ENCODE measurements at regions not wholly inside any gene's neighbourhood (a gene's known extent, or its start where the extent isn't known, plus 50 kb on each side); places are given as distances from the start of the nearest gene placed in this dataset.

DNA sequence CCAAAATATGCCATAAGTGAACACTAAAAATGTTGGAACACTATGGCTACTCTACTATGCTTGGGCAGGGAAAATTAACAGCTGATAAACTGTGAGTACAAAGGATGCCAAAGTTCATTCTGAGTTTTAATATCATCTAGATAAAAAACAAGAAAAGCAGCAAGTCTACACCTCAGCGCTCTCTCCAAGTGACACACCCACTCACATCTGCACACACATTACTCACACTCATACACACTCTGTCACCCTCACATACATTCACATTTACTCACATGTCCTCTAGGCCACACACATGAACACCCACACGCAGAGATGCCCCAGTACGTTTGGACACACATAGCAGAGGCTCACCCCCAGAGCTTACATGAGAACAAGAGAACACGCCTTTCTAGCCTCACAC lies 87.3 kb upstream of the RAB4A start:
- DNase-seq (ENCODE audit: low read depth): no peak

DNA sequence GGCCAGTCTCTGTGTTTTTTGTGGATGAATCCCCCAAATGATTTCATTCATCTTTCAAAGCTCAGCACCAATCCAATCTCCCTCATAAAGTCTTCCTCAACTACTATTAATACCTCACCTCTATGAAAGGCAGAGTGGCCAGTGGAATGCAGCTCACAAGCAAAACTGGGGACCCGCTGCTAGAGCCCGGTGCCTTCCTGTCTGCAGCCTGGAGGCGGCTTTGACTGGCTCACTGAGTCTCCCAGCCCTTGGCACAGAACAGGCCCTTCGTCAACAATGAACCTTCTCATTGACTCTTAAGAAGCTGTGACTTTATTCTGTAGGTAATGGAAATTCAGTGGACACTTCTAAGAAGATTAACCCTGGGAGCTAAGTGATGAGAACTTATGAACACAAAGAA lies 86.8 kb upstream of the RAB4A start:
- DNase-seq (ENCODE audit: low read depth): no peak

DNA sequence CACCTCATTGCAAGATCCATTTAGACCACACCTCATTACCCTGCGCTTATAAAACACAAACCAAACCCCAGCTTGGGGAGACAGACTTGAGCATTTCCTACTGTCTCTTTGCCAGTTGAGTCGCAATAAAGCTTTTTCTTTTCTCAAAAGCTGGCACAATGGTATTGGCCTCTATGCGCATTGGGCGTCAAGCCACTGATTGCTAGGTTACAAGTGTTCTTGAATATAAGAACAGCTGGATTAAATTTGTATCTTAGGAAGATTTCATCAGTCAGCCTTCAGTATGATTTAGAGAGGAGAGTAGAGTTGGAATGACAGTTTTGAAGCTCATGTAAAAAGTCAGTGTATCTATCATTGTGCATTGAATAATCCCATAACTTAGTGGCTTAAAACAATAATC lies 84.9 kb upstream of the RAB4A start:
- DNase-seq (ENCODE audit: low read depth): no peak

DNA sequence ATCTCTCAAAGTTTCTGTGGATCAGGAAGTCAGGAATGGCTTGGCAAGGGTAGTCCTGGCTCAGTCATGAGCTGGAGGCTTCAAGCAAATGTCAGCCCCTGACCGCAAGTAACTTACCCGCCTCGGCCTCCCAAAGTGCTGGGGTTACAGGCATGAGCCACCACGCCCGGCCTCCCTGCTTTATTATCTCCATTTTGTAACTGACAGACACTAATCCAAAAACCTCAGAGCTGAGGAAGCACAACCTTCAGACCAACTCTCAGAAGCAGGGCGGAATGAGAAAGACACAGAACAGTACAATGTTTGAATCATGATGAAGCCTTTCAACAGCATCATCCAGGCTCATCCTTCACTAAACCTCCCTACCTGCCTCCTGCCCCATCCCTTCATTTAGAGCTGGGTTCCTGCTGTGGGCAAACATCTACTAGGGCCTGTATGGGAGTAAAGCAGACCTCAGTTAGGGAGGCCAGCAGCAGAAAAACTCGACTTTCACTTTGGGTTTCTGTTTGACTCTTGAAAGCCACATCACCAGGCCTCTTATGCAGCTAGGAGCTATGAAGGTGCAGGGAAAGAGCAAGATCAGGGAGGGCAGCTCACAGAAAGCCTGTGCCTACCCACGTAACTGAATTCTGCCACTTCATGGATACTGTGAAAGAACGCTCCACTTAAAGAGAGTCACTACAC lies 84.4 kb upstream of the RAB4A start:
- peak; percentile 25 for DNase-seq (ENCODE audit: low read depth)

- DNase-seq (ENCODE audit: low read depth): no peak
Measured at GRCh38 chr1:229190057-229190575, 80.8 kb upstream of the RAB4A start.

- DNase-seq (ENCODE audit: low read depth): no peak
Measured at GRCh38 chr1:229191066-229191674, 79.7 kb upstream of the RAB4A start.

DNA sequence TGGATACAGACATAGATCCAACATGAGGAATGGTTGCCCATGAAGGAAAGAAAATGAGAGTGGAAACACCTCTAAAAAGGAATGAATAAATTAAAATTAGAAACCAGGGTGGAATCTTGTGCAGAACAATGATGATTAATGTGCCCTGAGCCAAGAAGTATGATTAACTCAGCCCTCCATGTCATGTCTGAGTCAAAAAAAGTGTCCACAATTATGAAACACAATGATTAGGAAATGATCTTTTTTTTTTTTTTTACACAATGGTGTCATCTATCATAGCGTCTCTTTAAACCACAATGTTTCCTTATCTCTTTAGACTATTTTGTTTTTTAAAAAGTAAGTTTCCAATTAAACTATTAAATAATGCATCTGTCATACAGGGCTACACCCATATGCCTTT lies 78.9 kb upstream of the RAB4A start:
- DNase-seq (ENCODE audit: low read depth): no peak

DNA sequence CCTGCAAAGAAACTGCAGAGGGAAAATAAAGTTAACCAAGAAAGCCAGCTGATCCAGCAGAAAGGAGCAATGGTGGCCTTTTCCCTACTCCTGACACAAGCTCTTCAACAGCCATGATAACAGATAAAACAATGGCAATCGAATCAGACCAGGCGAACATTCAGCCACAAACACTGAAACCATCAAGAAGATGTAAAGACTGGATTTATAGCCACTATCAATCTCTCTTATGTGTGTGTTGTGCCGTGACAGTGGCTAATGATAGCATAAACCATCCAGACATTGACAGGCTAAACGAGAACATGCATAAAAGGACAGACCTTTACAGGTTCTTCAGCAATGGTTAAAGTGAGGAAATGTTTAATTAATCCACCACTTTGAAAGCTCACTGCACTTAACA lies 78.1 kb upstream of the RAB4A start:
- DNase-seq (ENCODE audit: low read depth): no peak

GRCh38 chr1:229194096-229194495 lies 76.8 kb upstream of the RAB4A start:
- DNase-seq (ENCODE audit: low read depth): no peak

DNA sequence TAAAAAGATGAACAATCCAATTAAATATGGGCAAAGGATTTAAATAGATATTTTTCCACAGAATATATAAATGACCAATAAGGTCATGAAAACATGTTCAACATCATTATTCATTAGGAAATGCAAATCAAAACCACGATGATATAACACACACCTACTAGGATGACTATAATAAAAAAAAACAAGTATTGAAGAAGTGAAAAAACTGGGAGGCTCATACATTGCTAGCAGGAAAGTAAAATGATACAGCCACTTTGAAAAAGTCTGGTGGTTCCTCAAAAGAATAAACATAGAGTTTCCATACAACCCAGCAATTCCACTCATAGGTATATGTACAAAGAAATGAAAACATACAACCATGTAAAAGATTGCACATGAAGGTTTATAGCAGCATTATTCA lies 75.7 kb upstream of the RAB4A start:
- no peak for DNase-seq (ENCODE audit: low read depth)

GRCh38 chr1:229196404-229197264 lies 74.3 kb upstream of the RAB4A start:
- no peak for DNase-seq (ENCODE audit: low read depth)

- no peak for DNase-seq (ENCODE audit: low read depth)
Measured at GRCh38 chr1:229197265-229197585, 73.7 kb upstream of the RAB4A start.

- DNase-seq (ENCODE audit: low read depth): no peak
Measured at GRCh38 chr1:229199261-229200243, 71.4 kb upstream of the RAB4A start.

DNA sequence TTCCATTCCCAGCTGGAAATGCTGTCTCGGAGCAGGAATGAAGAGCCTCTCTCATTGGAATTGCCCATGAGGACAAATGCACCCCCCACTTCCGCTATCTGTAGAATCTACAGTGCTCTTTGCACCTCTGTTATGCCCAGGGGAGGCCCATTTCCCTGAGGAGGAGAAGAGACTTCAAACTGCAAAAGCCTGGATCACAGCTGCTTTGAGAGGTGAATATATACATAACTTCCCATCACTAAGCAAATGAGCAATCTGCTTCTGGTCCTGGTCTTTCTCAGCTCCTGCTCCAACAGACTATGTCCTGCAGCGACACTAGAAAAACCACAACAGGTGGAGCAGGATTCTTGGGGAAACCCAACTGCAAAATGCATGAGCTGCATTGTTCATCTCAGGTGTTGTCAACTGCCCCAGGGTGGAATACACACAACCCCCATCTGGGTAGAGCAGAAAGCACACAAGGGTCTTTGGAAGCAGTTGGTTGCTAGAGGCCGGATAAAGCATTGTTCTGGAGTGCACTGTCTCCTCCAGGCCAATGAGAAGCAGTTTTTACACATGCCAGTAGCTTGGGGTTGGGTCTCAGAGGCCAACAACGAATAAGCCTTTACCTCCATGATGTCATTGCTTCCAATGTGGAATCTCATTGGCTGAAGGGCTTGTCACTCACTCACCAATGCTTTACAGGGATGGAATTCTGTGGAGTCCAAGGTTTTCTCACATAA lies 67.7 kb upstream of the RAB4A start:
- no peak for DNase-seq (ENCODE audit: low read depth)

GRCh38 chr1:229203991-229204632 lies 66.8 kb upstream of the RAB4A start:
- no peak for DNase-seq (ENCODE audit: low read depth)

- DNase-seq (ENCODE audit: low read depth): no peak
Measured at GRCh38 chr1:229204921-229205777, 65.8 kb upstream of the RAB4A start.

DNA sequence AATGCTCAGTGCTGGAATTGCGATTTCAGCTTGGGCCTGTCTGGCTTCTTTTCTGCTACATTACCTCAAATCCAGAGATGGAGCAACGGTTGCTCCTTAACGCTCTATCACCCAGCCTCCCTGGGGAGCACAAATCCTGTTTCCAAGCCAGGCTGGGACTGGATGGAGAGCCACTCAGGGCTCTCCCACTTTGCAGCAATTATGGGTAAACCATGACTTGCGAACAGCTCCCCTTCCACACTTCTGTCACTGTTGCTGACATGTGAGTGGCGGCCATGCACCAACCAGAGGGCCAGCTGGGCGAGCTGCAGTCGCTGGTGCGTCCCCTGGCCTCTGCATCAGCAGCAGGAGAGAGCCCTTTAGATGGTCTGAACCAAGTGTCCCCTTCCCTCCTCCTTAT lies 65.1 kb upstream of the RAB4A start:
- no peak for DNase-seq (ENCODE audit: low read depth)

GRCh38 chr1:229207916-229208315 lies 63.0 kb upstream of the RAB4A start:
- DNase-seq (ENCODE audit: low read depth): no peak

DNA sequence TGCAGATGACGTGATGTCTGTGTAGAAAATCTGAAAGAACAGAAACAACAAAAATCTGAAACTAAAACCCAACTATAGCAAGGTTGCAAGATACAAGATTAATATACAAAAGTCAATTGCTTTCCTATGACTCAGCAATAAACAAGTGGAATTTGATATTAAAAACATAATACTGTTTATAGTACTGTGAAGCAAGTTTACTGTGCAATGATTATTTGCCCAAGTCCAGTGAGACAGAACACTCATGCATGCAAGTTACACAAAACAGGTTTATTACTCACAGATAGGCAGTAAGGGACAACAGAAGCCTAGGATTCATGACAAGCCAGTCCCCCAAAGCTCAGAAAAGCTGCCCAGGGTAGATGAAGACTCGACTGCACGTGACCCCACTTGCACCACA lies 62.4 kb upstream of the RAB4A start:
- no peak for DNase-seq (ENCODE audit: low read depth)

GRCh38 chr1:229209386-229209785 lies 61.5 kb upstream of the RAB4A start:
- no peak for DNase-seq (ENCODE audit: low read depth)
